DND-41 (cell line): ENCODE measurements at regions not wholly inside any gene's neighbourhood (a gene's known extent, or its start where the extent isn't known, plus 50 kb on each side); places are given as distances from the start of the nearest gene placed in this dataset.

ENCODE experiments used
- EZH2 ChIP-seq: IDR thresholded peaks from 3 replicates; pipeline ENCODE4 v1.6.1; 2012; ENCODE audit warnings: borderline replicate concordance, low read depth, mild to moderate bottlenecking, moderate library complexity, low read length, inconsistent platforms; ENCODE audit not compliant: severe bottlenecking
- TF ChIP-seq, protein P1 (sequence below): IDR thresholded peaks from 2 replicates; pipeline ENCODE4 v1.5.1; 2012; ENCODE audit warnings: borderline replicate concordance, low read length, moderate library complexity, mild to moderate bottlenecking; ENCODE audit not compliant: poor library complexity, severe bottlenecking; ENCODE audit errors: extremely low read depth

DNA sequence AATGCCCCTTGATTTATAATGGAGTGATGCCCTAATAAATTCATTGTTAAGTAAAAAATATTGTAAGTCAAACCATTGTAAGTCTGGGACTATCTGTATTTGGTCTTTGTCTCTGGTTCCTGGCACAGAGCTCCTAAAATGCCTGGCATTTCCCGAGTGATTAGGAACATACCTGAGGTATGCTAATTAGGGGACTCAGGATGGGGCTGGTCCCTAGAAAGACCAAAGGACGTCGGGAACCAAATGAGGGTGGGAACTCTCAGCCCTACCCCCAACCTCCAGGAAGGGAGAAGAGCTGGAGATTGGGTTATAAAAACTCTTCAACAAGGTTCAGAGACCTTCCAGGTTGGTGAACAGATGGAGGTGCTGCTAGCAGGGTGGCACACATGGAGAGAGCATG is 82.6 kb upstream of the ARG1 start:
- TF ChIP-seq, protein P1, sequence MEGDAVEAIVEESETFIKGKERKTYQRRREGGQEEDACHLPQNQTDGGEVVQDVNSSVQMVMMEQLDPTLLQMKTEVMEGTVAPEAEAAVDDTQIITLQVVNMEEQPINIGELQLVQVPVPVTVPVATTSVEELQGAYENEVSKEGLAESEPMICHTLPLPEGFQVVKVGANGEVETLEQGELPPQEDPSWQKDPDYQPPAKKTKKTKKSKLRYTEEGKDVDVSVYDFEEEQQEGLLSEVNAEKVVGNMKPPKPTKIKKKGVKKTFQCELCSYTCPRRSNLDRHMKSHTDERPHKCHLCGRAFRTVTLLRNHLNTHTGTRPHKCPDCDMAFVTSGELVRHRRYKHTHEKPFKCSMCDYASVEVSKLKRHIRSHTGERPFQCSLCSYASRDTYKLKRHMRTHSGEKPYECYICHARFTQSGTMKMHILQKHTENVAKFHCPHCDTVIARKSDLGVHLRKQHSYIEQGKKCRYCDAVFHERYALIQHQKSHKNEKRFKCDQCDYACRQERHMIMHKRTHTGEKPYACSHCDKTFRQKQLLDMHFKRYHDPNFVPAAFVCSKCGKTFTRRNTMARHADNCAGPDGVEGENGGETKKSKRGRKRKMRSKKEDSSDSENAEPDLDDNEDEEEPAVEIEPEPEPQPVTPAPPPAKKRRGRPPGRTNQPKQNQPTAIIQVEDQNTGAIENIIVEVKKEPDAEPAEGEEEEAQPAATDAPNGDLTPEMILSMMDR = no peak
- TF ChIP-seq EZH2 = no peak
